BE2C (cell line): ENCODE measurements at regions not wholly inside any gene's neighbourhood (a gene's known extent, or its start where the extent isn't known, plus 50 kb on each side); places are given as distances from the start of the nearest gene placed in this dataset.

Experiments
- DNase-seq: peaks from one replicate; pipeline ENCODE4 v3.0.0-alpha.2; 2020
- H3K27me3 ChIP-seq: fragments of 250-450 bp; sonication (Bioruptor Pico); 2 replicates; pipeline ENCODE4 v1.5.1; 2020; ENCODE audit warnings: mild to moderate bottlenecking
- H3K36me3 ChIP-seq: fragments of 250-450 bp; sonication (Bioruptor Pico); 2 replicates; pipeline ENCODE4 v1.5.1; 2020; ENCODE audit warnings: mild to moderate bottlenecking
- H3K4me1 ChIP-seq: fragments of 250-450 bp; sonication (Bioruptor Pico); 2 replicates; pipeline ENCODE4 v1.5.1; 2020
- H3K4me3 ChIP-seq: 2 replicates; pipeline ENCODE4 v1.5.1; 2011; ENCODE audit warnings: low read depth, low read length
- H3K9me3 ChIP-seq: fragments of 250-450 bp; sonication (Bioruptor Pico); 2 replicates; pipeline ENCODE4 v1.5.1; 2020
- CTCF ChIP-seq: IDR thresholded peaks from 2 replicates; pipeline ENCODE4 v1.5.1; 2012; ENCODE audit warnings: mild to moderate bottlenecking, low read depth, low read length

DNA sequence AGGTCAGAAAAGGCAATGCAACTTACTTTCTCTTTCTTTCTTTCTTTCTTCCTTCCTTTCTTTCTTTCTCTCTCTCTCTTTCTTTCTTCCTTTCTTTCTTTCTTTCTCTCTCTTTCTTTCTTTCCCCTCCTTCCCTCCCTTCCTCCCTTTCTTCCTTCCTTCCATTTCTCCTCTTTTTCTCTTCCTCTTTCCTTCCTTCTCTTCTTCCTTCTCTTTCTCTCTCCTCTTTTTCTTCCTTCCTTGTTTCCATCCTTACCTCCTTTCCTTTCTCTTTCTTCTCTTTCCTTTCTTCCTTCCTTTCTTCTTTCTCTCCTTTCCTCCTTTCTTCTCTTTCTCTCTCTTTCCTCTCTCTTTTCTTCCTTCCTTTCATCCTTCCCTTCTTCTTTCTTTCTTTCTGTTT lies 819.8 kb upstream of the SOX9 start:
- peaks cover 3% of the 10 kb centered on the region; the same call in 1 of the 2 replicates for H3K4me1 ChIP-seq
- no peak overlapping the region for H3K4me3 ChIP-seq
- TF ChIP-seq CTCF: no peak
- H3K36me3 ChIP-seq: no peaks in the 10 kb centered on the region
- no peaks in the 10 kb centered on the region for H3K9me3 ChIP-seq
- no peaks in the 10 kb centered on the region for H3K27me3 ChIP-seq
- DNase-seq: no peak

DNA sequence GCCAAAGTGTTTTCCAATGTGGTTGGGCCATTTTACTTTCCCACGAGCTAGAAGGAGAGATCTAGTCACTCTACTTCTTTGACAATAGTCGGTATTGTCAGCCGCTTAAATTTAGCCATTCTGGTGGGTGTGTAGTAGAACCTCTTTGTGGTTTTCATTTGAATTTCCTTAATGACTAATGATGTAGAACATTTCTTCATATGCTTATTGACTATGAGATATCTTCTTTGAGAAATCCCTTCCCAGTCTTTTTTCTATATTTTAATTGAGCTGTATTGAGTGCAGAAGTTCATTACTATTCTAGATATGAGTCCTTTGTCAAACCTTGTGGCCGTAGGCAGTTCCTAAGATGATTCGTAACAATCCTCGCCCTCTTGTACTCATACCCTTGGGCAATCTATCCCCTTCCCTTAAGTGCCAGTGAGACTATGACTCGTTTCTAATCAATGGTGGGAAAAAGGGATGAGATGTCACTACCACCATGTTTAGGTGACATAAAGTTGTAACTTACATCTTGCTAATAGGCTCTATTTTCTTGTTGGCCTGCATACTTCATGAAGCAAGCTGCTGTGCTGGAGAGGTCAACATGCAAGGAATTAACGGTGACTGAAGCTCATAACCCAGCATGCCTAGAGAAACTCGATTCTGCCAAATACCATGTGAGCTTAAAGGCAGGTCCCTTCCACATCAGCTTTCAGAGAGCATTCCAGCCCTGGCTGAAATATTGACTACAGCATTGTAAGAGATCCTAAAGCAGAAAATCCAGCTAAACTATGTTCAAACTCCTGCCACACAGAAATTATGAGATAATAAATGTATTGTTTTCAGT lies 817.9 kb upstream of the SOX9 start:
- H3K27me3 ChIP-seq: no peaks in the 10 kb centered on the region
- H3K4me3 ChIP-seq: no peak overlapping the region
- no peak for DNase-seq
- H3K36me3 ChIP-seq: no peaks in the 10 kb centered on the region
- no peak for TF ChIP-seq CTCF
- no peaks in the 10 kb centered on the region for H3K9me3 ChIP-seq
- H3K4me1 ChIP-seq: peaks cover 3% of the 10 kb centered on the region; the same call in 1 of the 2 replicates

DNA sequence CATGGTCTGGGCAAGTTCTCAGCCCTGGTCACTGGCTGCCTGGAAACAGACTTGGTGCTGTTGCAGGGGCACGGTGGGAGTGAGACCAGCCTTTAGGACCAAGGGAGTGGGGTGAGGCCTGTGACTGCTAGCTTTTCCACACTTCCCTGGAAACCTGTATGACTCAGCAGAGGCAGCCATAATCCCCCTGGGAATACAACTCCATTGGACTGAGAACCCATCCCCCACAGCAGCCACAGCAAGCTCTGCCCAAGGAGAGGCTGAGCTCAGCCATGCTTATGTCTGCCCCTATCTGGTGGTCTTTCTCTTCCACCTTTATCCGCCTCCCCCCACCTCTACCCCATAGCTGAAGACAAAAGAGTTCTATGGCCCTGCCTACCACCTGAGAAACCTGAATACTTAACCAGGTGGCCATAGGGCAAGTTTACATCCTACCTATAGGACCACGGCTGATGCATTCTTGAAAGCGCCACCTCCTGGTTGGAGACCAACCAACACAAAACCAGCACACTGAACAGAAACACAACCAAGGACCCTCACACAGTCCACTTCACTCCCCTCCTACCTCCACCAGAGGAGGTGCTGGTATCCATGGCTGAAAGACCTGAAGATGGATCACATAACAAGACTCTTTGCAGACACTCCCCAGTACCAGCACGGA lies 816.2 kb upstream of the SOX9 start:
- H3K27me3 ChIP-seq: no peaks in the 10 kb centered on the region
- DNase-seq: peak; percentile 28
- H3K36me3 ChIP-seq: no peaks in the 10 kb centered on the region
- peak; percentile 39 for TF ChIP-seq CTCF
- no peak overlapping the region for H3K4me3 ChIP-seq
- peaks cover 3% of the 10 kb centered on the region; the same call in 1 of the 2 replicates for H3K4me1 ChIP-seq
- no peaks in the 10 kb centered on the region for H3K9me3 ChIP-seq

GRCh38 chr17:71313866-71314265 lies 807.0 kb upstream of the SOX9 start:
- H3K4me1 ChIP-seq: no peaks in the 10 kb centered on the region
- H3K4me3 ChIP-seq: no peak overlapping the region
- TF ChIP-seq CTCF: no peak
- no peaks in the 10 kb centered on the region for H3K36me3 ChIP-seq
- no peak for DNase-seq
- no peaks in the 10 kb centered on the region for H3K9me3 ChIP-seq
- H3K27me3 ChIP-seq: no peaks in the 10 kb centered on the region

DNA sequence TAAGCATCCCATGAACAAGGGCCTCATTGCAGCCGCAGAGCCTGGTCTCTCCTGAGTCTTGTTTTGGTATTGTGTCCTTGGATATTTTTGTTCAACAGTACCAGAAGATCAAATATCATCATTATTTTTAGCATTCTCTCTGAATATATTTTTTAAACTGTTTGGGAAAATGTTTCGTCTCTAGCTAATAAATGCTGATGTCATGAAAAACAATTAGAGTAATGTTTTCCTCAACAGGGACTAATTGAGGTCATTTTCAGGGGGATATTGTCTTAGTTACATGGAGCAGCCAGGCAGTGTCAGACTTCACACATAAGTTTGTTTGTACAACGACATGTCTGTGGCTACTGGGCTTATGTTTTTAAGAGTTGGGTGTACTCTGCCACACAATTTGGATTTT lies 805.3 kb upstream of the SOX9 start:
- H3K36me3 ChIP-seq: no peaks in the 10 kb centered on the region
- H3K4me3 ChIP-seq: no peak overlapping the region
- no peaks in the 10 kb centered on the region for H3K4me1 ChIP-seq
- no peaks in the 10 kb centered on the region for H3K27me3 ChIP-seq
- TF ChIP-seq CTCF: no peak
- no peak for DNase-seq
- no peaks in the 10 kb centered on the region for H3K9me3 ChIP-seq
